B cell (primary cell): ENCODE measurements at regions not wholly inside any gene's neighbourhood (a gene's known extent, or its start where the extent isn't known, plus 50 kb on each side); places are given as distances from the start of the nearest gene placed in this dataset.

Experiments used
- EZH2 ChIP-seq: IDR thresholded peaks from 2 replicates; pipeline ENCODE4 v1.6.1; 2012; ENCODE audit warnings: borderline replicate concordance, low read depth, mild to moderate bottlenecking, moderate library complexity, low read length; ENCODE audit not compliant: insufficient read depth, poor library complexity, severe bottlenecking
- TF ChIP-seq, protein P1 (sequence below): fragments of 200-600 bp; IDR thresholded peaks from one replicate; pipeline ENCODE4 v1.8.0; 2022; ENCODE audit warnings: antibody characterized with exemption, mild to moderate bottlenecking

DNA sequence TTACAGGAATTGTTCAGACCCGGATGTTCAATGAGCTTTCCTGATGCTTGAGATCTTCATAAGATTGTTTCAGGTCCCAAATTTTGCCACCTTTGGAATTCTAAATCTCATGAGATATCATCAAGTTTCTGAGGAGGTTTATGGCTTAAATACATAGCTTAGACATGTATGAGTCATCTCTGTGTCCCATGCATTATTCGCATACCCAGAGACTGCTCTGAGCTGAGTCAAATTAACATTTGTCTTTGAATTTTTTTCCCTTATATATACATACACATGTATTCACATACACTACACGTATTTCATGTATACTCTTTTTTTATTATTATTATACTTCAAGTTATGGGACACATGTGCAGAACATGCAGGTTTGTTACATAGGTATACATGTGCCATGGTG lies 744.6 kb downstream of the BRINP1 start:
- TF ChIP-seq, protein P1, sequence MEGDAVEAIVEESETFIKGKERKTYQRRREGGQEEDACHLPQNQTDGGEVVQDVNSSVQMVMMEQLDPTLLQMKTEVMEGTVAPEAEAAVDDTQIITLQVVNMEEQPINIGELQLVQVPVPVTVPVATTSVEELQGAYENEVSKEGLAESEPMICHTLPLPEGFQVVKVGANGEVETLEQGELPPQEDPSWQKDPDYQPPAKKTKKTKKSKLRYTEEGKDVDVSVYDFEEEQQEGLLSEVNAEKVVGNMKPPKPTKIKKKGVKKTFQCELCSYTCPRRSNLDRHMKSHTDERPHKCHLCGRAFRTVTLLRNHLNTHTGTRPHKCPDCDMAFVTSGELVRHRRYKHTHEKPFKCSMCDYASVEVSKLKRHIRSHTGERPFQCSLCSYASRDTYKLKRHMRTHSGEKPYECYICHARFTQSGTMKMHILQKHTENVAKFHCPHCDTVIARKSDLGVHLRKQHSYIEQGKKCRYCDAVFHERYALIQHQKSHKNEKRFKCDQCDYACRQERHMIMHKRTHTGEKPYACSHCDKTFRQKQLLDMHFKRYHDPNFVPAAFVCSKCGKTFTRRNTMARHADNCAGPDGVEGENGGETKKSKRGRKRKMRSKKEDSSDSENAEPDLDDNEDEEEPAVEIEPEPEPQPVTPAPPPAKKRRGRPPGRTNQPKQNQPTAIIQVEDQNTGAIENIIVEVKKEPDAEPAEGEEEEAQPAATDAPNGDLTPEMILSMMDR, result no peak
- TF ChIP-seq EZH2, result no peak
